ENCODE measurements at regions not wholly inside any gene's neighbourhood (a gene's known extent, or its start where the extent isn't known, plus 50 kb on each side); places are given as distances from the start of the nearest gene placed in this dataset.

DNA sequence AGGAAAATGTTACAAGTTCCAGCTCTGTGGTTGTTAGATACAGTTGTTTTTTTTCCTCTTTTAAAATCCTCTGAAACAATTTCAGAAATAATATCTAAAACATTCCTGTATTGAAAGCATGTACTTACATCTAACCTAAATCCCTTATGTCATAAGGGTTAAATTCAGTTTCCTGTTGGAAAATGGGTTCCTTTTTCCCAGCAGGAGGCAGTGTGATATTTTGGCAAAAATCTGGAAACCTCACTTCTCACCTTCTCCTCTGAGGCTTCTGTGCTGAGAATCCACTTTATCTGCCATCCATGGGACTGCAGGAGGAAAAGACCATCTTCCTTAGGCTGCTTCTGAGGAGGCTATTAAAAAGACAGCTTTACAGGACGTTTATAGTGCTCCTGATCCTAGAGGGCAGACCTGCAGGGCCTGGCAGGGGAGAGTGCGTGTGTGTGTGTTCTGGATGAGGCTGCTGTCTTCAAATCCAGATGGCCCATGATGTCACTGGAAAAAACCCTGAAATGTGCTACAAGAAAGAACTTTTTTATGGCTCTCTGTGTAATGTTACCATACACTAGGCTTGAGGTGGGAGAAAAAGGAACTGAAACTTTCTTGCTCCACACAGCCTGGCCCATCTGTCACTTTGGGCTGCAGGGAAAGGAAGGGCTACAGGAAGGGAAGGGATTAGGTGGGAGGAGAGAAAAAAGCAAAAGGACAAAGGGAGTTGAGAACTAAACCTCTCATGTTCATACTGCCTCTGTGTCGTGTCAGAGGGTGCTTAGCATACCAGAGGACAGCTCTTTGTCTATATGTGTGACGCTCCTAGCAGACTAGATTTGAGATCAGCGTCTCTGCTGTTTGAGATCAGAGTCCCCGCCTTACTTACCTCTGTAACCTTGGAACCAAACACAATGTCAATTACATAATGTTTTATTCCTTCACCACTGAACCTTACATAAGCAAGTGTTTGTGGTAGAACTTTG is 379.2 kb upstream of the SPAG17 start:
- TF ChIP-seq, protein P1, sequence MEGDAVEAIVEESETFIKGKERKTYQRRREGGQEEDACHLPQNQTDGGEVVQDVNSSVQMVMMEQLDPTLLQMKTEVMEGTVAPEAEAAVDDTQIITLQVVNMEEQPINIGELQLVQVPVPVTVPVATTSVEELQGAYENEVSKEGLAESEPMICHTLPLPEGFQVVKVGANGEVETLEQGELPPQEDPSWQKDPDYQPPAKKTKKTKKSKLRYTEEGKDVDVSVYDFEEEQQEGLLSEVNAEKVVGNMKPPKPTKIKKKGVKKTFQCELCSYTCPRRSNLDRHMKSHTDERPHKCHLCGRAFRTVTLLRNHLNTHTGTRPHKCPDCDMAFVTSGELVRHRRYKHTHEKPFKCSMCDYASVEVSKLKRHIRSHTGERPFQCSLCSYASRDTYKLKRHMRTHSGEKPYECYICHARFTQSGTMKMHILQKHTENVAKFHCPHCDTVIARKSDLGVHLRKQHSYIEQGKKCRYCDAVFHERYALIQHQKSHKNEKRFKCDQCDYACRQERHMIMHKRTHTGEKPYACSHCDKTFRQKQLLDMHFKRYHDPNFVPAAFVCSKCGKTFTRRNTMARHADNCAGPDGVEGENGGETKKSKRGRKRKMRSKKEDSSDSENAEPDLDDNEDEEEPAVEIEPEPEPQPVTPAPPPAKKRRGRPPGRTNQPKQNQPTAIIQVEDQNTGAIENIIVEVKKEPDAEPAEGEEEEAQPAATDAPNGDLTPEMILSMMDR (conservative IDR thresholded peaks at IDR 0.05; ENCODE audit: low read length), result no peak
- no peak for TF ChIP-seq EZH2phosphoT487 (IDR thresholded peaks at IDR 0.05; ENCODE audit: borderline replicate concordance)

All from Loucy (cell line).